Brain microvascular endothelial cell (primary cell): ENCODE measurements at regions not wholly inside any gene's neighbourhood (a gene's known extent, or its start where the extent isn't known, plus 50 kb on each side); places are given as distances from the start of the nearest gene placed in this dataset.
"Not testable (repeated sequence)": the region's sequence is repeated elsewhere in the genome, so short reads cannot be mapped to it uniquely, and the experiment has no call there.

Experiments used
- DNase-seq: peaks from one replicate; pipeline ENCODE4 v3.0.0-alpha.2; 2020
- H3K27ac ChIP-seq: fragments of 250-450 bp; sonication (Bioruptor Pico); 2 replicates; pipeline ENCODE4 v1.5.1; 2020; ENCODE audit warnings: mild to moderate bottlenecking, moderate library complexity
- H3K27me3 ChIP-seq: fragments of 250-450 bp; sonication (Bioruptor Pico); replicated peaks from 2 replicates; pipeline ENCODE4 v1.5.1; 2020; ENCODE audit warnings: mild to moderate bottlenecking
- H3K36me3 ChIP-seq: fragments of 250-450 bp; sonication (Bioruptor Pico); replicated peaks from 2 replicates; pipeline ENCODE4 v1.5.1; 2020; ENCODE audit warnings: mild to moderate bottlenecking
- H3K4me3 ChIP-seq: 2 replicates; pipeline ENCODE4 v1.5.1; 2011; ENCODE audit warnings: low read depth, mild to moderate bottlenecking, control low read depth, low read length, moderate library complexity
- CTCF ChIP-seq: IDR thresholded peaks from 2 replicates; pipeline ENCODE4 v1.5.1; 2011; ENCODE audit warnings: low read depth, mild to moderate bottlenecking, moderate library complexity, low read length, control low read depth, inconsistent platforms; ENCODE audit errors: missing control alignments
- in situ Hi-C: cut with HindIII; loops from 2 replicates; pipeline ENCODE4 v1.10.0; 2017; ENCODE audit warnings: low sequenced_read_pairs, low pct_ligation_motif_present

GRCh38 chr18:46239549-46239948, 135.4 kb downstream of the HAUS1 start:
- Histone ChIP-seq H3K27me3 (no peaks in the 10 kb centered on the region), H3K27ac (no peak overlapping the region), H3K36me3 (no peaks in the 10 kb centered on the region), H3K4me3 (no peak overlapping the region)
- no peak for TF ChIP-seq CTCF
- no peak for DNase-seq
- in situ Hi-C loops, result no loop called here

- H3K27ac ChIP-seq, result no peak overlapping the region
- no peaks in the 10 kb centered on the region for H3K27me3 ChIP-seq
- no peak for TF ChIP-seq CTCF
- in situ Hi-C loops, result no loop called here
- no peak overlapping the region for H3K4me3 ChIP-seq
- no peak for DNase-seq
- no peaks in the 10 kb centered on the region for H3K36me3 ChIP-seq
Measured at GRCh38 chr18:46239998-46240397, 135.8 kb downstream of the HAUS1 start.

- in situ Hi-C loops, H3K27ac ChIP-seq, H3K36me3 ChIP-seq, H3K4me3 ChIP-seq, H3K27me3 ChIP-seq, DNase-seq: not testable (repeated sequence)
Measured at GRCh38 chr18:46241393-46241792, 137.2 kb downstream of the HAUS1 start.

GRCh38 chr18:46242183-46242582, 138.0 kb downstream of the HAUS1 start:
- in situ Hi-C loops, result no loop called here
- H3K27me3 ChIP-seq, result no peaks in the 10 kb centered on the region
- no peak for TF ChIP-seq CTCF
- no peak for DNase-seq
- no peak overlapping the region for H3K27ac ChIP-seq
- H3K36me3 ChIP-seq, result no peaks in the 10 kb centered on the region
- H3K4me3 ChIP-seq, result no peak overlapping the region

- H3K27ac ChIP-seq, result no peak overlapping the region
- in situ Hi-C loops, result no loop called here
- H3K27me3 ChIP-seq, result no peaks in the 10 kb centered on the region
- H3K4me3 ChIP-seq, result no peak overlapping the region
- DNase-seq, result no peak
- no peaks in the 10 kb centered on the region for H3K36me3 ChIP-seq
- TF ChIP-seq CTCF, result no peak
Measured at GRCh38 chr18:46243095-46243494, 138.9 kb downstream of the HAUS1 start.

- Histone ChIP-seq H3K36me3 (no peaks in the 10 kb centered on the region), H3K4me3 (no peak overlapping the region), H3K27me3 (no peaks in the 10 kb centered on the region), H3K27ac (no peak overlapping the region)
- DNase-seq, result no peak
- TF ChIP-seq CTCF, result no peak
- in situ Hi-C loops, result no loop called here
Measured at GRCh38 chr18:46243673-46244072, 139.5 kb downstream of the HAUS1 start.
